Aorta (tissue), 5 donors: ENCODE measurements at regions not wholly inside any gene's neighbourhood (a gene's known extent, or its start where the extent isn't known, plus 50 kb on each side); places are given as distances from the start of the nearest gene placed in this dataset.
"Not testable (repeated sequence)": the region's sequence is repeated elsewhere in the genome, so short reads cannot be mapped to it uniquely, and the experiment has no call there.

Experiments
- ATAC-seq: fragments of 200-7000 bp; cut with Tn5 transposase; one replicate; pipeline ENCODE4 v1.9.1; 2022; ENCODE audit warnings: moderate library complexity; ENCODE audit not compliant: low FRiP score
- DNase-seq, 2 donors: peaks; one replicate each; pipeline ENCODE4 v3.0.0-alpha.2; 2020
- H3K27ac ChIP-seq, 2 donors: one replicate each; pipeline ENCODE4 v1.5.1; 2013; ENCODE audit warnings: low read length in 2 of 2, mild to moderate bottlenecking in 2 of 2, moderate library complexity in 2 of 2, control low read depth in 1 of 2, inconsistent platforms in 1 of 2, low read depth in 1 of 2
- H3K27me3 ChIP-seq, 2 donors: one replicate each; pipeline ENCODE4 v1.6.1; 2013; ENCODE audit warnings: control low read depth in 1 of 2, low read length in 1 of 2, mild to moderate bottlenecking in 1 of 2, moderate library complexity in 1 of 2; ENCODE audit not compliant: insufficient read depth in 2 of 2, control insufficient read depth in 1 of 2
- H3K36me3 ChIP-seq, 2 donors: one replicate each; pipeline ENCODE4 v1.6.1; 2013; ENCODE audit warnings: control low read depth in 1 of 2, low read length in 1 of 2, mild to moderate bottlenecking in 1 of 2; ENCODE audit not compliant: insufficient read depth in 2 of 2, control insufficient read depth in 1 of 2
- H3K4me1 ChIP-seq, 2 donors: one replicate each; pipeline ENCODE4 v1.6.1; 2013; ENCODE audit warnings: low read length in 2 of 2, control low read depth in 1 of 2, mild to moderate bottlenecking in 1 of 2, moderate library complexity in 1 of 2; ENCODE audit not compliant: insufficient read depth in 2 of 2, control insufficient read depth in 1 of 2
- H3K4me3 ChIP-seq, 2 donors: one replicate each; pipeline ENCODE4 v1.5.1; 2013; ENCODE audit warnings: low read length in 2 of 2, control low read depth in 1 of 2, mild to moderate bottlenecking in 1 of 2
- H3K9me3 ChIP-seq: one replicate; pipeline ENCODE4 v1.6.1; 2013; ENCODE audit warnings: mild to moderate bottlenecking, low read length; ENCODE audit not compliant: control insufficient read depth
- WGBS, 2 donors: extraction: QIAGEN DNeasy Blood & Tissue Kit; methylation state at CpG; one replicate each; pipeline ENCODE4 v1.1.7; 2013; 5-methylcytosine and 5-hydroxymethylcytosine counted together
- intact Hi-C, 2 donors: fragments of 100-400 bp; cut with DNase I; formaldehyde crosslinking; loops; one replicate each; pipeline versions ENCODE4 v1.14.2 to v1.15.0; 2022
- donor health status: healthy with polysubstance abuse.
- donor health status: Bipolar disorder and iron deficiency.
- donor health status: DM: no; HTN: no; CAD: no.
- donor health status: DM: no; HTN: no; CAD: no.
- donor health status: DM: yes; HTN: yes; CAD: no.

- intact Hi-C loops: no loop called here
- DNase-seq: no peak
Observed at GRCh38 chr20:17827079-17827478, 127.3 kb downstream of the BANF2 start.

GRCh38 chr20:17825960-17826843 is 126.4 kb downstream of the BANF2 start:
- no peaks in the 10 kb centered on the region for H3K4me1 ChIP-seq
- H3K36me3 ChIP-seq: no peaks in the 10 kb centered on the region
- ATAC-seq: no peak
- H3K27me3 ChIP-seq: no peaks in the 10 kb centered on the region
- no peak overlapping the region for H3K27ac ChIP-seq
- H3K9me3 ChIP-seq: no peaks in the 10 kb centered on the region
- intact Hi-C loops: no loop called here
- no peak for DNase-seq
- H3K4me3 ChIP-seq: no peak overlapping the region
- WGBS, 2 donors: 93 to 95% methylated on average over 8 of the region's 8 CpGs

More at GRCh38 chr20:17827079-17827478, 127.3 kb downstream of the BANF2 start:
- no peaks in the 10 kb centered on the region for H3K9me3 ChIP-seq
- H3K27me3 ChIP-seq: no peaks in the 10 kb centered on the region
- no peak for ATAC-seq
- WGBS, 2 donors: 94 to 95% methylated on average over 4 of the region's 4 CpGs
- no peaks in the 10 kb centered on the region for H3K4me1 ChIP-seq
- H3K4me3 ChIP-seq: no peak overlapping the region
- H3K27ac ChIP-seq: no peak overlapping the region
- H3K36me3 ChIP-seq: no peaks in the 10 kb centered on the region

GRCh38 chr20:17825252-17825959 is 125.6 kb downstream of the BANF2 start:
- Histone ChIP-seq H3K4me3 (no peak overlapping the region), H3K9me3 (no peaks in the 10 kb centered on the region), H3K27me3 (no peaks in the 10 kb centered on the region), H3K36me3 (no peaks in the 10 kb centered on the region), H3K4me1 (no peaks in the 10 kb centered on the region), H3K27ac (no peak overlapping the region)
- 69 to 72% methylated on average over 15 of the region's 15 CpGs for WGBS, 2 donors
- DNase-seq (no peak), ATAC-seq (no peak)
- intact Hi-C loops: no loop called here

DNA sequence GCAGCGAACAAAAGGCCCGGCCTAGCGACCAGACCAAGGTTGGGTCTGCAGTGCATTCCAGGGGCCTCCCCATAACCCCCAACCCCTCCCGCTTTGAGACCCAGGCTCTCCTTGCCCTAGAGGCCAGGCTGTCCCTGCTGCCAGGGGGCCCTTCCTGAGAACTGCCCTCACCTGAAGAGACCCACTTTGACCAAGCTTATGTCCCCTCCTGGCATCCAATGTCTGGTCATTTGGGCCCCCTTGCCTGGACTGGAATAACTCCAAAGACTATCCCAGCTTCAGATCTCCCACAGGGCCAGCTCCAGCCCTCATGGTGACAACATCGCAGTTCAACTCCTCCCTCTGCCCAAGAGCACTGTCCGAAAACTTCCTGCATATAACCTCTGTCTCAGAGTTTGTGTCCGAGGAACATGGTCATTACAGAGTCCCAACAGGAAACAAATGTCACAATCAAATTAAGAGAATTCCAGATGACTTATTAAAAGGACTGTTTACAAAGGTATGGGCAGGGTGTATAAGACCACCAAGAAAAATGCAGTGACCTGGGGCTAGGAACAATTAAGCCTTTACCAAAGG is 125.0 kb downstream of the BANF2 start:
- 97% methylated on average over 7 of the region's 7 CpGs for WGBS, 2 donors
- Histone ChIP-seq H3K36me3 (no peaks in the 10 kb centered on the region), H3K4me3 (no peak overlapping the region), H3K27me3 (no peaks in the 10 kb centered on the region), H3K27ac (no peak overlapping the region), H3K9me3 (no peaks in the 10 kb centered on the region), H3K4me1 (no peaks in the 10 kb centered on the region)
- DNase-seq (no peak), ATAC-seq (no peak)
- intact Hi-C loops: no loop called here

DNA sequence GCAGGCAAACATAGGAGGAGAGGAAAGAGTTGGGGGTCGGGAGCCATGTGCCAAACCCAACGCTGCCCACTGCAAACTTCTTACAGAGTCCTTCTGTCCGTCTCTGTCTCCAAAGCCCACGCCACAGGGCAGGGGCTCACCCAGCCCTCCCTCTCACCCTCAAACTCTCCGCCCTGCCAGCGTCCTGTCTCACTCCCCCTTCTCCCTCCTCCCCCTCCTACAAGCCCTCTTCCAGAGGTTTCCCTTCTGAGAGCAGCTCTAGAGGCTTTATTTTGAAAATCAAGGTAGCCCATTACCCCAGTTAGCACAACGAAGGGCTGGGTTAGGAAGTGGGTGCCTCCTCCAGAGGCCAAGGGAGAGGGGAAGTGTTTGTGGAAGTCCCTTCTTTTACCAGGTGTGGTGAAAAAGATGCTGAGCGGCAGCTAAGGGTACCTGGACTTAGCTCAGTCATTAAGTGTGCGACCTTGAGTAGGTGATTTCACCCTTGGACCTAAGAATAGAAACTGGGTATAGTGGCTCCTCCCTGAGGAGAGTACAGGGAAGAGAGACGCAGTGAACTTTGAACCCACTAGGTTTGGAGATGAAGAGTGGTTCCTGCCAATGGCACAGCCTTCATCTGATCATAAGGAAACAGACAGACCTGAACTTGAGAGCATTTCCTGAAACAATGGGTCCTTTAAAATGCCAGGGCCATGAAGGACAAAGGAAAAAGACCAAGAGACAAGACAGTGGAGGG is 123.8 kb downstream of the BANF2 start:
- ATAC-seq: no peak
- intact Hi-C loops: no loop called here

DNA sequence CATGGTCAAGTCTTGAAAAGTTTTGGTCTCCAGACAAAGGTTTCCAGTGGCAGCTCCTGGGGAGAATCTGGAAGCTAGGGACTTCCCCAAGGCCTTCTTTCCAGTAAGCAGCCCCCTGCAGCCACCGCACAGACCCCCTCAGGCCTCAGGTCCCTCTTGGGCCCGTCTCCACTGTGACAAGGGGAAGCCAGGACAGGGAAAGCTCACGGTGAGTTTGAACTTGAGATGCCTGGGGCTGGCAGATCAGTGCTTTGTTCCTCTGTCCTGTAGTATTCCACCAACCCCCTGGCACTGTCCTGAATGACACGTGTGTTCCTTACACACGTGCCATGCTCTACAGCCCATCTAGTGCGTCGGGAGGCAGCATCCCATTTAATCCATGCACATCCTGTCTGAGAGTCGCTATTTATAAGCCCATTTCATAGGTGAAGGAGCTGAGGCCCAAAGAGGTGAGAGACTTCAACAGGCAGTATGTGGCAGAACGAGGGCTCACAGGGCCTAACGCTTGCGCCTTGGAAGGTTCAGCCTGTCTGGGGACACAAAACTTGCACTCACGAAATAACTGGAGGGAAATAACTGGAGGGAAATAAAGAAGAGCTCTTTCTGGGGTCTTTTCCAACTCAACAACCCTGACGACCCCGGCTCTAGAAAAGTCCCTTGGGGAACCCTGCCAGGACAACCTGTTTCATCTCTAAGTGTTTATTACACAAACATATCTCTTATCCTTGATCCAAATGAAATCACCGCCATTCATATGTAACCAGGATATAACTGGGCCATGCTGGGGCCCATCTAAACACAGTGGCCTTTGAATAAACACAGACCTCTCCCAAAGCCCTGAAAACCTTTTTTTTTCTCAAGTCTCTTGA is 123.0 kb downstream of the BANF2 start:
- intact Hi-C loops: no loop called here
- Histone ChIP-seq H3K27me3 (no peaks in the 10 kb centered on the region), H3K4me3 (no peak overlapping the region), H3K4me1 (no peaks in the 10 kb centered on the region), H3K27ac (no peak overlapping the region), H3K36me3 (no peaks in the 10 kb centered on the region), H3K9me3 (no peaks in the 10 kb centered on the region)
- WGBS, 2 donors: 92% methylated on average over 15 of the region's 15 CpGs
- no peak for DNase-seq
- ATAC-seq: no peak

More for the DNA sequence above, 123.8 kb downstream of the BANF2 start:
- H3K4me3 ChIP-seq: no peak overlapping the region
- H3K9me3 ChIP-seq: no peaks in the 10 kb centered on the region
- H3K4me1 ChIP-seq: no peaks in the 10 kb centered on the region
- no peak for DNase-seq
- H3K27ac ChIP-seq: no peak overlapping the region
- 82 to 89% methylated on average over 10 of the region's 10 CpGs for WGBS, 2 donors
- H3K27me3 ChIP-seq: no peaks in the 10 kb centered on the region
- H3K36me3 ChIP-seq: no peaks in the 10 kb centered on the region

DNA sequence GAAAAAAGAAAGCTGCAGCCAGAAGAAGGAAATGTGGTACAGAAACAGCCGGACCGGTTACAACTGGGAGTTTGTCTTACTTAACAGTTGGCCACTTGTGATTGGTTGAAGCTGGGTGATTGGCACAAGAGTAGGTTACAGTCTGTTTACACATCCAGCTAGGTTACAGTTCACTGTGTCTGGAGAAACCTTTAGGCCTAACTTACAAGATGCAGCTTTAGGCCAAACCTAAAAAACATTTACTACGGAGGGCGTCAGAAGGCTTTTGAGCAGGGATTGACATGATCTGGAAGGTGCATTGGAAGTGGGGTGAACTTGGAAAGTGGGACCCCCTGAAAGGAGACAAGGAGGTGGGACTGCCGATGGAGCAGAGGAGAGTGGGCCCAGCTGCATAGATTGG is 122.3 kb downstream of the BANF2 start:
- no peaks in the 10 kb centered on the region for H3K36me3 ChIP-seq
- H3K9me3 ChIP-seq: no peaks in the 10 kb centered on the region
- WGBS, 2 donors: 29 to 38% methylated on average over 5 of the region's 5 CpGs
- H3K27me3 ChIP-seq: no peaks in the 10 kb centered on the region
- no peak overlapping the region for H3K27ac ChIP-seq
- H3K4me1 ChIP-seq: no peaks in the 10 kb centered on the region
- DNase-seq (no peak), ATAC-seq (no peak)
- H3K4me3 ChIP-seq: no peak overlapping the region
- intact Hi-C loops: no loop called here

DNA sequence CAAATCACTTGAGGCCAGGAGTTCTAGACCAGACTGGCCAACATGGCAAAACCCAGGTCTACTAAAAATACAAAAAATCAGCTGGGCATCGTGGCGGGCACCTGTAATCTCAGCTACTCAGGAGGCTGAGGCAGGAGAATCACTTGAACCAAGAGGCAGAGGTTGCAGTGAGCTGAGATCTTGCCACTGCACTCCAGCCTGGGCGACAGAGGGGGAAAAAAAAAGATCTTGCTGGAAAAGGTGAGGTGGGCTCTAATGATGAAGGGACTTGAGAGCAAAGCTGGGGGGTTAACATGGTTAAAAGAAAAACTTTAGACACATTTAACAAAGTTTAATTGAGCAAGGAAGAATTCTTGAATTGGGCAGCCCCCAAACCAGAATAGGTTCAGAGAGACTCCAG is 121.8 kb downstream of the BANF2 start:
- H3K27me3 ChIP-seq, DNase-seq, H3K4me1 ChIP-seq, ATAC-seq, H3K9me3 ChIP-seq, H3K4me3 ChIP-seq, intact Hi-C loops, H3K27ac ChIP-seq, H3K36me3 ChIP-seq: not testable (repeated sequence)
- 85 to 86% methylated on average over 3 of the region's 3 CpGs for WGBS, 2 donors
